HUES48 (cell line): ENCODE measurements at regions not wholly inside any gene's neighbourhood (a gene's known extent, or its start where the extent isn't known, plus 50 kb on each side); places are given as distances from the start of the nearest gene placed in this dataset.
"Not testable (repeated sequence)": the region's sequence is repeated elsewhere in the genome, so short reads cannot be mapped to it uniquely, and the experiment has no call there.

Experiments
- H3K27ac ChIP-seq: one replicate; pipeline ENCODE4 v1.7.0; 2013; ENCODE audit warnings: low read depth, low read length, inconsistent platforms
- H3K27me3 ChIP-seq: 2 replicates; pipeline ENCODE4 v1.6.1; 2013; ENCODE audit warnings: mild to moderate bottlenecking, low read length; ENCODE audit not compliant: control insufficient read depth, insufficient read depth
- H3K36me3 ChIP-seq: 2 replicates; pipeline ENCODE4 v1.6.1; 2013; ENCODE audit warnings: low read length; ENCODE audit not compliant: control insufficient read depth, insufficient read depth
- H3K4me1 ChIP-seq: 2 replicates; pipeline ENCODE4 v1.6.1; 2013; ENCODE audit warnings: mild to moderate bottlenecking, low read length; ENCODE audit not compliant: control insufficient read depth, insufficient read depth
- H3K4me3 ChIP-seq: 2 replicates; pipeline ENCODE4 v1.5.1; 2013; ENCODE audit warnings: mild to moderate bottlenecking, low read depth, low read length
- H3K9ac ChIP-seq: 2 replicates; pipeline ENCODE4 v1.6.1; 2013; ENCODE audit warnings: mild to moderate bottlenecking, low read depth, low read length, moderate library complexity
- H3K9me3 ChIP-seq: 2 replicates; pipeline ENCODE4 v1.6.1; 2013; ENCODE audit warnings: low read length; ENCODE audit not compliant: control insufficient read depth, insufficient read depth

- H3K27ac ChIP-seq: no peak overlapping the region
- H3K4me3 ChIP-seq: no peak overlapping the region
- H3K9ac ChIP-seq: no peak overlapping the region
- no peaks in the 10 kb centered on the region for H3K36me3 ChIP-seq
- H3K27me3 ChIP-seq: no peaks in the 10 kb centered on the region
- no peaks in the 10 kb centered on the region for H3K4me1 ChIP-seq
- H3K9me3 ChIP-seq: no peaks in the 10 kb centered on the region
Measured at GRCh38 chr7:25454020-25454419, 225.7 kb upstream of the NPVF start.

GRCh38 chr7:25454562-25455041 is 226.3 kb upstream of the NPVF start:
- Histone ChIP-seq H3K36me3 (no peaks in the 10 kb centered on the region), H3K27ac (no peak overlapping the region), H3K9me3 (no peaks in the 10 kb centered on the region), H3K9ac (no peak overlapping the region), H3K4me1 (no peaks in the 10 kb centered on the region), H3K27me3 (no peaks in the 10 kb centered on the region), H3K4me3 (no peak overlapping the region)

GRCh38 chr7:25455683-25456251 is 227.5 kb upstream of the NPVF start:
- Histone ChIP-seq H3K9ac (no peak overlapping the region), H3K9me3 (no peaks in the 10 kb centered on the region), H3K4me1 (no peaks in the 10 kb centered on the region), H3K27me3 (no peaks in the 10 kb centered on the region), H3K4me3 (no peak overlapping the region), H3K27ac (no peak overlapping the region), H3K36me3 (no peaks in the 10 kb centered on the region)

- H3K27me3 ChIP-seq: no peaks in the 10 kb centered on the region
- no peaks in the 10 kb centered on the region for H3K36me3 ChIP-seq
- H3K9ac ChIP-seq: no peak overlapping the region
- H3K4me3 ChIP-seq: no peak overlapping the region
- no peaks in the 10 kb centered on the region for H3K9me3 ChIP-seq
- no peaks in the 10 kb centered on the region for H3K4me1 ChIP-seq
- H3K27ac ChIP-seq: no peak overlapping the region
Measured at GRCh38 chr7:25456467-25457171, 228.3 kb upstream of the NPVF start.

GRCh38 chr7:25459057-25459456 is 230.8 kb upstream of the NPVF start:
- no peak overlapping the region for H3K4me3 ChIP-seq
- H3K27ac ChIP-seq: no peak overlapping the region
- H3K9ac ChIP-seq: no peak overlapping the region
- no peaks in the 10 kb centered on the region for H3K9me3 ChIP-seq
- no peaks in the 10 kb centered on the region for H3K36me3 ChIP-seq
- H3K27me3 ChIP-seq: no peaks in the 10 kb centered on the region
- no peaks in the 10 kb centered on the region for H3K4me1 ChIP-seq

- Histone ChIP-seq H3K36me3 (no peaks in the 10 kb centered on the region), H3K9me3 (no peaks in the 10 kb centered on the region), H3K9ac (no peak overlapping the region), H3K27ac (no peak overlapping the region), H3K4me3 (no peak overlapping the region), H3K27me3 (no peaks in the 10 kb centered on the region), H3K4me1 (no peaks in the 10 kb centered on the region)
Measured at GRCh38 chr7:25460433-25460832, 232.1 kb upstream of the NPVF start.

- Histone ChIP-seq H3K36me3 (no peaks in the 10 kb centered on the region), H3K4me1 (no peaks in the 10 kb centered on the region), H3K9ac (no peak overlapping the region), H3K27ac (no peak overlapping the region), H3K4me3 (no peak overlapping the region), H3K27me3 (no peaks in the 10 kb centered on the region), H3K9me3 (no peaks in the 10 kb centered on the region)
Measured at GRCh38 chr7:25469669-25470068, 241.4 kb upstream of the NPVF start.

- Histone ChIP-seq H3K9ac (no peak overlapping the region), H3K27ac (no peak overlapping the region), H3K36me3 (no peaks in the 10 kb centered on the region), H3K9me3 (no peaks in the 10 kb centered on the region), H3K27me3 (no peaks in the 10 kb centered on the region), H3K4me1 (no peaks in the 10 kb centered on the region), H3K4me3 (no peak overlapping the region)
Measured at GRCh38 chr7:25476863-25477499, 248.7 kb upstream of the NPVF start.

GRCh38 chr7:25478221-25478620 is 249.9 kb upstream of the NPVF start:
- H3K27ac ChIP-seq, H3K27me3 ChIP-seq, H3K36me3 ChIP-seq, H3K4me1 ChIP-seq, H3K9ac ChIP-seq, H3K9me3 ChIP-seq, H3K4me3 ChIP-seq: not testable (repeated sequence)

- Histone ChIP-seq H3K4me3 (no peak overlapping the region), H3K4me1 (no peaks in the 10 kb centered on the region), H3K27ac (no peak overlapping the region), H3K27me3 (no peaks in the 10 kb centered on the region), H3K9ac (no peak overlapping the region), H3K36me3 (no peaks in the 10 kb centered on the region), H3K9me3 (no peaks in the 10 kb centered on the region)
Measured at GRCh38 chr7:25478925-25479324, 250.6 kb upstream of the NPVF start.

GRCh38 chr7:25481891-25482290 is 253.6 kb upstream of the NPVF start:
- H3K27me3 ChIP-seq: no peaks in the 10 kb centered on the region
- H3K4me3 ChIP-seq: no peak overlapping the region
- no peak overlapping the region for H3K9ac ChIP-seq
- no peaks in the 10 kb centered on the region for H3K36me3 ChIP-seq
- H3K4me1 ChIP-seq: no peaks in the 10 kb centered on the region
- H3K27ac ChIP-seq: no peak overlapping the region
- H3K9me3 ChIP-seq: no peaks in the 10 kb centered on the region
